GM18907 (cell line): ENCODE measurements at regions not wholly inside any gene's neighbourhood (a gene's known extent, or its start where the extent isn't known, plus 50 kb on each side); places are given as distances from the start of the nearest gene placed in this dataset.

Experiments used
- ATAC-seq: cut with Tn5 transposase; IDR thresholded peaks from one replicate; pipeline ENCODE4 v1.9.1; 2021; ENCODE audit warnings: mild to moderate bottlenecking, moderate library complexity; ENCODE audit not compliant: unreplicated experiment

DNA sequence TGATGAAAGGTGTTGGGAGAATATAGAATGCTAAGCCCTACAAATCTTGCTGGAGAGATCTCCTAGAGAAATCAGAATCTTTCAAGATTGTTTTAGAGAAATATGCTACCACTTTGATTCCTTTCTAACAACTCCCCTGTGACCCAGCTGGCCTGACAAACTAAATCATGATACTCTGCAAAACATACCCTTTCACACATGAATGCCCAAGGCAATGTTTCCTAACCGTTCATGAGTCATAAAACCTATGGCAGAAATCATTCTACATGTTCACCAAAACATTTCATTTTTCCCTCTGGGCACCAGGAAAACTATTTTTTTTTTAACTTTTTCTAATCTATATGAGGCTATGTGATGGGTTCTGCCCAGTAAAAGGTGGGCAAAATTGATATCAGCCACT lies 77.8 kb upstream of the SETBP1 start:
- ATAC-seq: no peak

DNA sequence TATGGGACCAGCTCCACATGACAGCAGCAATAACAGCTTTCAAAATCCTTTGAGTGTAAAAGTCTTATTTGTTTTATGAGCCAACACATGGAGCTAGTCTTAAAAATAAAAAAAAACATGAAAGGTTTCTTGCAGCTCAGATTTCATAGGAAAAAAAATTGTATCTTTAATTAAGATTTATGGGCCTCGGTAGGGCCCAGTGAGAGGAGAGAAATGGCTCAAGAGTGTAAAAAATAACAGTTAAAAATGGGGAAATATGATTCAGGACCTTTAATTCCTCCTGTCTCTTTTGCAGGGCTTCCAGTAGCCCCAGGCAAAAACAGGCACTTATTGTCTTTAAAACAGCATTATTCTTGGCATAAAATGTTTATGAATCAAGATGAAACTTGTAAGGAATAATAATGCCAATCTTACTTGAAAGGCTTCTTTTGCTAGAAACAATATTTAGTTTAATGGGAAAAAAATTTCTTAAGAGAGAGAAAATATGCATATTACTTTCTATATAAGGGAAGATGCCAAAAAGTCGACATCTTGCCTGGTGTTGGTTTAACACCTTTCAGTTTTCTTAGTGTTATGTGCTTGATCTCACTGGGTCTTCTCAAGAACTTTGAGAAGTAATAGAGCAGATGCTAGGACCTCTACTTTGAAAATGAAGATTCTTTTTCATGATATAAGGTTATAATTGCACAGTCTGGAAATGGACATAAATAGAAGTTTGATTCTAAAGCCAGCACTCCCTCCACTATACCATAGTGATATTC lies 71.3 kb upstream of the SETBP1 start:
- ATAC-seq: no peak

DNA sequence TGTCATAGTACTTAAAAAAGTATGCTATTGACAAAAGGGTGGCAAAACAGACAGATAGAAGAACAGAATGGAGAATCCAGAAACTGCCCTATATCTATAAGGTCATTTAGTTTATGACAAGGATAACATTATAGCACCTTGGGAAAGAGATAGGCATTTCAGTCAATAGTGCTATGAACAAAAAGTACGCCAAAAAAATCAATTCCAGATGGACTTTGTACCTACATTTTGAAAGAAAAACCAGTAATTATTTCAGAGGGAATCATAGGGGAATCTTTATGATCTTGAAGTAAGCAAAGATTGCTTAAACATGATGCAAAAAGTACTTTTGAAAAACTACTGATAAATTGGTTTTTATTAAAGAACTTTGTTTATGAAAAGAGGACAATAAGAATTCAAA lies 59.9 kb upstream of the SETBP1 start:
- ATAC-seq: no peak

DNA sequence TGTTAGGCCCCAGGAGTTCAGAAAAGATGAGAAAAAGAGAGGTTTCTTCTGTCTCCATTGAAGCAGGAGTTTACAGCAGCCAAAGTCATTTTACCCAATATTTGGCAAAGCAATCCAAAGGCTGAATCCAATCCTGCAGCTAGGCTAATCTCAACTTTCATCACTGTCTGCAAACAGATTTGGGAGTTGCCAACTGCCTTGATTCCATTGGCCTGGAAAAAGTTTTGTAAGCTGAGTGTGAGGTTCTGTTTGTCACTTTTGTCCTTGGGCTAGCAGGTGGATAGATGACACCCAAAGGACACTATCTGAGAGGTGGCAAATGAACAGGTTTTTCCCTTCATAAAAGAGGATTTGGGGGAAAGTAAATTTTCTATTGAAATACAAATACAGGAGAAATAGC lies 56.6 kb upstream of the SETBP1 start:
- ATAC-seq: no peak

DNA sequence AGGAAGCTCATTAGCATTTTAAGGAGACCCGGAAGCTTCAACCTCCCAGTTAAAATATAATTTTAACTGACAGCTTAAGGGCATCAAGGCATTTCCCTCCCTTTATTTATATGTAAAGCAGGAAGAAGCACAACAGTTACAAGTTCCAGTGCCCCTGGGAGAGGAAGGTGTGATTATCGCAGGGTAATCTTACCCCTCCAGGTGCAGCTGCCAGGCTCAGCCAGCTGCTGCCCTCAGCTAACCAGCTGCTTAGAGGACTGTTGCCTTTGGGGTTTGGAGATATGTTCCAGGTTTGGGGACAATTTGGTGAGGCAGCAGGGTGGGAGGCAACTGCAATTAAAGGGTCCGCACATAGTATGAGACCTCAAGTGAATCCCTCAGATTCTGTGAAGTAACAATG lies 55.3 kb upstream of the SETBP1 start:
- no peak for ATAC-seq

DNA sequence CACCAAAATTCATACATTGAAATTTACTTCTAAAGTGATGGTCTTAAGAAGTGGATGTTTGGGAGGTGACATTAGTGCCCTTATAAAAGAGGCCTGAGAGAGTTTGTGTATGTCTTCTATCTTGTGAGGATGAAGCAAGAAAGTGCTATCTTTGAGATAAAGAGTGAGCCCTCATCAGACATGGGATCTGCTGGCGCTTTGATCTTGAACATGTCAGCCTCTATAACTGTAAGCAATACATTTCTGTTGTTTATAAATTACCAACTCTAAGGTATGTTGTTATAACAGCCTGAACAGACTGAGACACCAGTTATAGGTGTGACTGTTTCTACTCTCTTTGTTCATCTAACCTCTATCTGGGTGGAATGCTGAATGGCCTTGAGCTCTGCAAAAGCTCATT lies 54.5 kb upstream of the SETBP1 start:
- no peak for ATAC-seq

DNA sequence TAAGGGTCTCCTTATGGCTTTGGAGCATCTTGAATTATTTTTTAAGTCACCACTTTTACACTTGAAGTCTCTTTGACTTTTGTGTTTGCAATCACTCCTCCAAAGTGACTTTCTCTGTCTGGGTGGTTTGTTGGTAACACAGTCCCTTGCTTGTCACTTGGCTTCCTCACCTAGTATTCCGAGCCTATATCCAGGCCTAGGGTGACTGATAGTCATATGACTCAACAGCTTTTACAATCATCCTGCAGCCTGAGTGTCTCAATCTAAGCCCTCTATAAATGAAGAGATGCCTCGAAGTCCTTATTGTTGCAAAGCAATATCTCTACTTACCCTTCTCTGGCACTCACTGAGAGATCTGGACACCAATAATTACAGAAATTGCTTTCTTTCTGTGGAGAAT lies 53.9 kb upstream of the SETBP1 start:
- no peak for ATAC-seq

DNA sequence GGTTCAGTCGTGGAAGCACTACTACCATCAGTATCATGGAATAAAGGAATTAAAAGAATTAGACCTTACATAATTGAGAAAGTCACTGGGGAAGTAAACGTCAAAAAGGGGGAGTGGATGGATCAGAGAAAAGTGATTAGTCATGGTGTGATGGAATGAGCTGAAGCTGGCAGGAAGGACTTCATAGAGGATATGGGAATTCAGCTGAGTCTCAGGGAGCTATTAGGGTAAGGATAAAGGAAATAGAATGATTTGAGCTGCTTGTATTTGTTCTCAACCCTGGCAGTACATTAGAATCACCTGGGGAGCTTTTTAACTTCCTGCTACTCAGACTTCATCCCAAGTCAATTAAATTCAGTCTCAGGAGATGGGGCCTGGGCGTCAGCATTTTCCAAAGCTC lies 53.4 kb upstream of the SETBP1 start:
- ATAC-seq: no peak

DNA sequence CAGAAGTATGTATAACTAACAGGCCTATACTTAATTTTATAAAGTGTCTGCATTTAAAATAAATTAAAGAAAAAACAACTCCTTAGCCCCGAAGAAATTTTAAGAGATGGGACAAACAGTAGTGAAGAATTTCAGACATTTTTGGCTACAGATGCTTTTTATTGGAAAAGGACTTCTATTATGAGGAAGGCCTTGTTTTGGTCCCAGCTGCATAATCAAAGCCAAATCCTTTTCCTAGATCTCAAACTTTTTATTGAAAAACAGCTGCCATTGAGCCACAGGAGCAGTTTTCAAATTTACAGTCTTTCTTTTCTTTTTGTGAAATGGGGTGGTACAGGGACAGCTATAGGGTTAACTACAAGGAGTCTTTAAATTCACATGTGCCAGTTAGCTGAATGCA lies 51.3 kb upstream of the SETBP1 start:
- no peak for ATAC-seq

DNA sequence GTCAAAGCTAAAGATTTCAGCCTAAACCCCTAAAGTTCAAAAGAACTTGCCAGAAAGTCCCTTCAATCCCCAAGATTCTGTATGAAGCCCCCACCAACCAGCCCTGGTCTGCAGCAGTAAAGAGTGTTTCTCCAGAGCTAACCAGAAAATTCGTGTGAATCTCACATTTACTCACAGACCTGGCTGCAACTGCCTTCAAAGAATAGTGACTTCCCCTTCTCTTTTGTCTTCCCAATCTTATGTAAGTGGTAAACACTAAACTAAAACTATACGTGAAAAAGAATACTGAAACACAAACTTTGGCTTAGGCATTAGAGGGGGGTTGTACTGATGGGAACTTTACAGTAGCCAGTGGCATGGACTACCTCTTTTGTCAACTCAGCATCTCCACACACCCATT lies 50.6 kb upstream of the SETBP1 start:
- ATAC-seq: no peak
